K562 (cell line): ENCODE measurements at regions not wholly inside any gene's neighbourhood (a gene's known extent, or its start where the extent isn't known, plus 50 kb on each side); places are given as distances from the start of the nearest gene placed in this dataset.

Experiments used
- ATAC-seq: fragments of 200-7000 bp; cut with Tn5 transposase; 3 replicates; pipeline ENCODE4 v1.9.1; 2020; ENCODE audit warnings: moderate library complexity
- BruUV-seq: library from RNA; stranded (reverse); fragments of 400-500 nt; replicated peaks from 2 replicates; lab custom pipeline; 2021; lab: Mats Ljungman, UMichigan
- CTCF ChIA-PET: fragments of 300-600 bp; formaldehyde crosslinking; extraction: SDS; loops from one replicate; lab custom pipeline; 2021; ENCODE audit warnings: low intra/inter-chr PET ratio; lab: Yijun Ruan, JAX
- POLR2A ChIA-PET: fragments of 300-600, 350-650 bp; sonication (Branson Sonifier 250); formaldehyde crosslinking; extraction: SDS; loops from one replicate; lab custom pipeline; 2021; ENCODE audit warnings: antibody characterized with exemption, inconsistent platforms; lab: Yijun Ruan, JAX
- DNase-seq, 4 experiments: peaks; one replicate each; pipeline versions ENCODE4 v3.0.0 to v3.0.0-alpha.2; 2011 to 2018; ENCODE audit warnings: low spot score in 3 of 4, mixed read lengths in 3 of 4; ENCODE audit errors: extremely low read depth in 1 of 4
- FAIRE-seq: peaks from 2 replicates; lab custom pipeline; 2011; peaks lifted over from hg19 to GRCh38; lab: Jason Lieb, UNC
- H2AFZ ChIP-seq: 2 replicates; pipeline ENCODE4 v1.6.0; 2011; ENCODE audit warnings: low read depth, low read length, control low read depth, inconsistent platforms
- H3K27ac ChIP-seq: fragments of 200-600 bp; 3 replicates; pipeline ENCODE4 v1.8.0; 2011; ENCODE audit warnings: low read depth, mild to moderate bottlenecking, control low read depth, inconsistent platforms, low read length, moderate library complexity, mixed read lengths; ENCODE audit errors: extremely low read depth
- H3K27me3 ChIP-seq, 2 experiments: fragments of 300-600 bp in 1 of 2; 2 replicates in 1 of 2; 3 replicates in 1 of 2; pipeline versions ENCODE4 v1.6.0 to v1.8.0; 2011; ENCODE audit warnings: inconsistent platforms in 2 of 2, low read length in 2 of 2, mild to moderate bottlenecking in 1 of 2, mixed read lengths in 1 of 2, moderate library complexity in 1 of 2; ENCODE audit not compliant: control insufficient read depth in 2 of 2, insufficient read depth in 2 of 2
- H3K36me3 ChIP-seq: fragments of 300-600 bp; 3 replicates; pipeline ENCODE4 v1.8.0; 2011; ENCODE audit warnings: mild to moderate bottlenecking, low read length, inconsistent platforms; ENCODE audit not compliant: control insufficient read depth, insufficient read depth
- H3K4me1 ChIP-seq, 2 experiments: fragments of 200-600 bp in 1 of 2; replicated peaks in 1 of 2; 2 replicates in 1 of 2; 3 replicates in 1 of 2; pipeline versions ENCODE4 v1.5.1 to v1.8.0; 2011; ENCODE audit warnings: inconsistent platforms in 2 of 2, low read length in 2 of 2, mild to moderate bottlenecking in 1 of 2, mixed read lengths in 1 of 2, moderate library complexity in 1 of 2; ENCODE audit not compliant: control insufficient read depth in 2 of 2, insufficient read depth in 2 of 2
- H3K4me2 ChIP-seq: 2 replicates; pipeline ENCODE4 v1.6.1; 2011; ENCODE audit warnings: low read length, control low read depth, inconsistent platforms, mixed read lengths; ENCODE audit not compliant: insufficient read depth
- H3K4me3 ChIP-seq: fragments of 200-600 bp; sonication (generic), shearing (Covaris generic); 2 replicates; pipeline ENCODE4 v1.5.1; 2016; ENCODE audit warnings: control low read depth, inconsistent platforms
- H3K79me2 ChIP-seq: fragments of 200-600 bp; 3 replicates; pipeline ENCODE4 v1.8.0; 2011; ENCODE audit warnings: low read length, inconsistent platforms; ENCODE audit not compliant: control insufficient read depth, insufficient read depth
- H3K9ac ChIP-seq, 2 experiments: 2 replicates each; pipeline versions ENCODE4 v1.6.0 to v1.6.1; 2011; ENCODE audit warnings: low read depth in 2 of 2, low read length in 2 of 2, control low read depth in 1 of 2, inconsistent platforms in 1 of 2, mild to moderate bottlenecking in 1 of 2, mixed read lengths in 1 of 2; ENCODE audit not compliant: insufficient read depth in 1 of 2
- H3K9me1 ChIP-seq: one replicate; pipeline ENCODE4 v1.6.0; 2011; ENCODE audit warnings: inconsistent platforms, mild to moderate bottlenecking, low read length, moderate library complexity; ENCODE audit not compliant: control insufficient read depth, insufficient read depth
- H3K9me3 ChIP-seq: replicated peaks from 2 replicates; pipeline ENCODE4 v1.5.1; 2011; ENCODE audit warnings: low read depth, low read length, inconsistent platforms; ENCODE audit not compliant: control insufficient read depth, insufficient read depth
- H4K20me1 ChIP-seq: replicated peaks from 2 replicates; pipeline ENCODE4 v1.6.1; 2011; ENCODE audit warnings: low read length, inconsistent platforms, mixed read lengths; ENCODE audit not compliant: control insufficient read depth, insufficient read depth
- KDM2B ChIP-seq: fragments of 250-450 bp; sonication (Bioruptor Pico); IDR thresholded peaks from 2 replicates; pipeline ENCODE4 v1.8.0; 2021; ENCODE audit warnings: mild to moderate bottlenecking, moderate library complexity
- PRDM10 ChIP-seq: fragments of 450-650 bp; IDR thresholded peaks from 2 replicates; pipeline ENCODE4 v1.6.1; 2018; ENCODE audit not compliant: partially characterized antibody
- SIX5 ChIP-seq, 2 experiments: IDR thresholded peaks; 2 replicates each; pipeline ENCODE4 v1.6.1; 2011; ENCODE audit warnings: low read length in 2 of 2, borderline replicate concordance in 1 of 2, low read depth in 1 of 2, mild to moderate bottlenecking in 1 of 2, moderate library complexity in 1 of 2; ENCODE audit not compliant: insufficient read depth in 1 of 2
- WGBS: fragments of 100-300 bp; shearing (Covaris generic); methylation state at CpG from one replicate; pipeline ENCODE4 v1.1.6; 2016; ENCODE audit warnings: low coverage, mixed read lengths; ENCODE audit not compliant: insufficient coverage; ENCODE audit errors: missing lambda C conversion rate; 5-methylcytosine and 5-hydroxymethylcytosine counted together
- in situ Hi-C: fragments of 300-500 bp; cut with MboI; formaldehyde crosslinking; loops from 4 replicates; pipeline ENCODE4 v1.15.0; 2018; ENCODE audit warnings: inconsistent platforms, mixed read lengths
- intact Hi-C: fragments of 100-400 bp; cut with micrococcal nuclease; formaldehyde crosslinking; loops from 2 replicates; pipeline ENCODE4 v1.14.2; 2022
- TF ChIP-seq, protein P1 (sequence below): sonication (generic); formaldehyde crosslinking; IDR thresholded peaks from 2 replicates; pipeline ENCODE4 v1.8.1; 2022; ENCODE audit warnings: missing genetic modification reagents

GRCh38 chr6:47372318-47372717 lies 62.6 kb upstream of the TNFRSF21 start:
- H3K79me2 ChIP-seq: no peaks in the 10 kb centered on the region
- ATAC-seq (no peak), FAIRE-seq (no peak), DNase-seq (no peak)
- H2AFZ ChIP-seq: no peak overlapping the region
- intact Hi-C loops: no loop called here
- no peaks in the 10 kb centered on the region for H3K36me3 ChIP-seq
- BruUV-seq: no TSS peak
- no peaks in the 10 kb centered on the region; a peak in 1 of 5 replicates for H3K4me1 ChIP-seq
- ChIA-PET POLR2A (no interaction called here), CTCF (no interaction called here)
- in situ Hi-C loops: no loop called here
- no peaks in the 10 kb centered on the region for H3K9me1 ChIP-seq
- H4K20me1 ChIP-seq: no peaks in the 10 kb centered on the region
- peaks cover 7 to 10% of the 10 kb centered on the region in 2 experiments; a peak in 3 of 5 replicates for H3K27me3 ChIP-seq
- no peaks in the 10 kb centered on the region for H3K9me3 ChIP-seq
- no peak for TF ChIP-seq KDM2B (CRISPR knock-in tag)
- TF ChIP-seq, protein P1, sequence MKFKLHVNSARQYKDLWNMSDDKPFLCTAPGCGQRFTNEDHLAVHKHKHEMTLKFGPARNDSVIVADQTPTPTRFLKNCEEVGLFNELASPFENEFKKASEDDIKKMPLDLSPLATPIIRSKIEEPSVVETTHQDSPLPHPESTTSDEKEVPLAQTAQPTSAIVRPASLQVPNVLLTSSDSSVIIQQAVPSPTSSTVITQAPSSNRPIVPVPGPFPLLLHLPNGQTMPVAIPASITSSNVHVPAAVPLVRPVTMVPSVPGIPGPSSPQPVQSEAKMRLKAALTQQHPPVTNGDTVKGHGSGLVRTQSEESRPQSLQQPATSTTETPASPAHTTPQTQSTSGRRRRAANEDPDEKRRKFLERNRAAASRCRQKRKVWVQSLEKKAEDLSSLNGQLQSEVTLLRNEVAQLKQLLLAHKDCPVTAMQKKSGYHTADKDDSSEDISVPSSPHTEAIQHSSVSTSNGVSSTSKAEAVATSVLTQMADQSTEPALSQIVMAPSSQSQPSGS: no peak
- TF ChIP-seq SIX5 (IDR thresholded peaks at IDR 0.05; ENCODE audit: borderline replicate concordance in 1 of 2, insufficient read depth in 1 of 2, low read depth in 1 of 2, low read length in 2 of 2): no peak
- TF ChIP-seq PRDM10: peak; percentile 39
- no peak overlapping the region for H3K27ac ChIP-seq
- H3K4me2 ChIP-seq: no peak overlapping the region
- no peak overlapping the region for H3K9ac ChIP-seq
- H3K4me3 ChIP-seq: no peak overlapping the region
- 5% methylated on average over 1 of the region's 1 CpG for WGBS
